ENCODE measurements at regions not wholly inside any gene's neighbourhood (a gene's known extent, or its start where the extent isn't known, plus 50 kb on each side); places are given as distances from the start of the nearest gene placed in this dataset.

- TF ChIP-seq CTCF (IDR thresholded peaks at IDR 0.05; ENCODE audit: control insufficient read depth, insufficient read depth, low read depth, low read length, missing control alignments): no peak
- no peak for DNase-seq (ENCODE audit: low read depth)
Observed at GRCh38 chr9:86816366-86816765, 130.9 kb downstream of the GAS1 start.

GRCh38 chr9:86812616-86813015 is 134.7 kb downstream of the GAS1 start:
- no peak for TF ChIP-seq CTCF (IDR thresholded peaks at IDR 0.05; ENCODE audit: control insufficient read depth, insufficient read depth, low read depth, low read length, missing control alignments)
- no peak overlapping the region for H3K4me3 ChIP-seq (ENCODE audit: control insufficient read depth, low read depth, low read length)
- no peak for DNase-seq (ENCODE audit: low read depth)

More at GRCh38 chr9:86816366-86816765, 130.9 kb downstream of the GAS1 start:
- H3K4me3 ChIP-seq (ENCODE audit: control insufficient read depth, low read depth, low read length): no peak overlapping the region

GRCh38 chr9:86809759-86810367 is 137.4 kb downstream of the GAS1 start:
- no peak overlapping the region for H3K4me3 ChIP-seq (ENCODE audit: control insufficient read depth, low read depth, low read length)
- DNase-seq (ENCODE audit: low read depth): no peak
- no peak for TF ChIP-seq CTCF (IDR thresholded peaks at IDR 0.05; ENCODE audit: control insufficient read depth, insufficient read depth, low read depth, low read length, missing control alignments)

- no peak for TF ChIP-seq CTCF (IDR thresholded peaks at IDR 0.05; ENCODE audit: control insufficient read depth, insufficient read depth, low read depth, low read length, missing control alignments)
- no peak for DNase-seq (ENCODE audit: low read depth)
- H3K4me3 ChIP-seq (ENCODE audit: control insufficient read depth, low read depth, low read length): no peak overlapping the region
Observed at GRCh38 chr9:86809151-86809550, 138.2 kb downstream of the GAS1 start.

GRCh38 chr9:86807367-86807976 is 139.8 kb downstream of the GAS1 start:
- DNase-seq (ENCODE audit: low read depth): no peak
- no peak for TF ChIP-seq CTCF (IDR thresholded peaks at IDR 0.05; ENCODE audit: control insufficient read depth, insufficient read depth, low read depth, low read length, missing control alignments)
- H3K4me3 ChIP-seq (ENCODE audit: control insufficient read depth, low read depth, low read length): no peak overlapping the region

GRCh38 chr9:86804011-86804410 is 143.3 kb downstream of the GAS1 start:
- DNase-seq (ENCODE audit: low read depth): no peak
- H3K4me3 ChIP-seq (ENCODE audit: control insufficient read depth, low read depth, low read length): no peak overlapping the region
- no peak for TF ChIP-seq CTCF (IDR thresholded peaks at IDR 0.05; ENCODE audit: control insufficient read depth, insufficient read depth, low read depth, low read length, missing control alignments)

Measured in AG09309 (cell line).